ENCODE measurements at regions not wholly inside any gene's neighbourhood (a gene's known extent, or its start where the extent isn't known, plus 50 kb on each side); places are given as distances from the start of the nearest gene placed in this dataset.

DNA sequence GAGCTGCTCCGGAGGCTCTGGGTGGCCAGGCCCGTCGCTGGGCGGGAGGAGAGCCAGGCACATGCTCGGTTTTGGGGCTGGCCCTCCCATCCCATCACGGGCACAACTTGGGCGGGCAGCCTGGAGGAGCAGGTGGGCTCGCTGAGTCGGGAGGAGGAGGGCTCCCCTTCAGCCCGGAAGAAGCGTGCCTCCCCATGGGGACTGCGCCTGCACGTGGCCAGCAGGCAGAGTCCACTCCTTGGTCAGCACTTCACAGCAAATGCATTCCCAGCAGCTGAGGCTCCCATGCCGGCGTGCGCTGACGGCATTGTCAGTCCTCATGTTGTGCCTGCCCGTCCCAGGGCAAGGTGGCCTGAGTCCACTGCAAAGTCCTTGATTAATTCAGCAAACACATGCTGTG is 1281.7 kb downstream of the BRD1 start:
- TF ChIP-seq, protein P1, sequence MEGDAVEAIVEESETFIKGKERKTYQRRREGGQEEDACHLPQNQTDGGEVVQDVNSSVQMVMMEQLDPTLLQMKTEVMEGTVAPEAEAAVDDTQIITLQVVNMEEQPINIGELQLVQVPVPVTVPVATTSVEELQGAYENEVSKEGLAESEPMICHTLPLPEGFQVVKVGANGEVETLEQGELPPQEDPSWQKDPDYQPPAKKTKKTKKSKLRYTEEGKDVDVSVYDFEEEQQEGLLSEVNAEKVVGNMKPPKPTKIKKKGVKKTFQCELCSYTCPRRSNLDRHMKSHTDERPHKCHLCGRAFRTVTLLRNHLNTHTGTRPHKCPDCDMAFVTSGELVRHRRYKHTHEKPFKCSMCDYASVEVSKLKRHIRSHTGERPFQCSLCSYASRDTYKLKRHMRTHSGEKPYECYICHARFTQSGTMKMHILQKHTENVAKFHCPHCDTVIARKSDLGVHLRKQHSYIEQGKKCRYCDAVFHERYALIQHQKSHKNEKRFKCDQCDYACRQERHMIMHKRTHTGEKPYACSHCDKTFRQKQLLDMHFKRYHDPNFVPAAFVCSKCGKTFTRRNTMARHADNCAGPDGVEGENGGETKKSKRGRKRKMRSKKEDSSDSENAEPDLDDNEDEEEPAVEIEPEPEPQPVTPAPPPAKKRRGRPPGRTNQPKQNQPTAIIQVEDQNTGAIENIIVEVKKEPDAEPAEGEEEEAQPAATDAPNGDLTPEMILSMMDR (IDR thresholded peaks at IDR 0.05) = no peak
- no peak for TF ChIP-seq POLR2A (IDR thresholded peaks at IDR 0.05)
